PFSK-1 (cell line): ENCODE measurements at regions not wholly inside any gene's neighbourhood (a gene's known extent, or its start where the extent isn't known, plus 50 kb on each side); places are given as distances from the start of the nearest gene placed in this dataset.

ENCODE experiments used
- FOXP2 ChIP-seq: optimal IDR thresholded peaks from 2 replicates; pipeline ENCODE3; 2011; ENCODE audit warnings: borderline replicate concordance, control low read depth, inconsistent platforms; ENCODE audit not compliant: insufficient read depth; ENCODE audit errors: extremely low read length, extremely low read depth
- POLR2AphosphoS5 ChIP-seq: IDR thresholded peaks from 2 replicates; pipeline ENCODE4 v1.6.1; 2012; ENCODE audit warnings: low read depth, mild to moderate bottlenecking, control low read depth, low read length, moderate library complexity
- SIN3A ChIP-seq: IDR thresholded peaks from 2 replicates; pipeline ENCODE4 v1.6.1; 2012; ENCODE audit warnings: mild to moderate bottlenecking, low read length, moderate library complexity, borderline replicate concordance; ENCODE audit not compliant: insufficient read depth
- TAF1 ChIP-seq: IDR thresholded peaks from 2 replicates; pipeline ENCODE4 v1.6.1; 2012; ENCODE audit warnings: low read length, control low read depth, borderline replicate concordance; ENCODE audit not compliant: insufficient read depth
- TF ChIP-seq, protein P1 (sequence below), 2 experiments: IDR thresholded peaks; 2 replicates each; pipeline versions ENCODE4 v1.6.1 to v1.8.0; 2011 to 2012; ENCODE audit warnings: low read depth in 2 of 2, low read length in 2 of 2, control low read depth in 1 of 2, inconsistent platforms in 1 of 2, mild to moderate bottlenecking in 1 of 2, moderate library complexity in 1 of 2; ENCODE audit not compliant: insufficient read depth in 1 of 2

DNA sequence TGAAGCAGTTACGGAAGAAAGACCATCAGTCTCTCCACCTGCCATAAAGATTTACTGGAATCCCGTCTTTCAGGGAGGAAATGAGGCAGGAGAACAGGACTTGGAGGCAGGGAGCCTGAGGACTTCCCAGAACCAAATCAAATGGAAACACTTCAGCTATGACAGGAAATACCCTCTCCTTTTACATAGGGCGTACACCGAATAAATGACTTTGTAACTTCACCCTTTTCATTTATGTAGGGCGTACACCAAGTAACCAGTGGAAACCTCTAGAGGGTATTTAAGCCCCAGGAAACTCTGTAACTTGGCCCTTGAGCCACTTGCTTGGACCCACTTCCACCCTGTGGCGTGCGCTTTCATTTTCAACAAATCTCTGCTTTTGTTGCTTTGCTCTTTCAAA, 218.3 kb upstream of the SLC39A10 start:
- TF ChIP-seq POLR2AphosphoS5 (no peak), FOXP2 (no peak), TAF1 (no peak), SIN3A (no peak)
- TF ChIP-seq, protein P1, sequence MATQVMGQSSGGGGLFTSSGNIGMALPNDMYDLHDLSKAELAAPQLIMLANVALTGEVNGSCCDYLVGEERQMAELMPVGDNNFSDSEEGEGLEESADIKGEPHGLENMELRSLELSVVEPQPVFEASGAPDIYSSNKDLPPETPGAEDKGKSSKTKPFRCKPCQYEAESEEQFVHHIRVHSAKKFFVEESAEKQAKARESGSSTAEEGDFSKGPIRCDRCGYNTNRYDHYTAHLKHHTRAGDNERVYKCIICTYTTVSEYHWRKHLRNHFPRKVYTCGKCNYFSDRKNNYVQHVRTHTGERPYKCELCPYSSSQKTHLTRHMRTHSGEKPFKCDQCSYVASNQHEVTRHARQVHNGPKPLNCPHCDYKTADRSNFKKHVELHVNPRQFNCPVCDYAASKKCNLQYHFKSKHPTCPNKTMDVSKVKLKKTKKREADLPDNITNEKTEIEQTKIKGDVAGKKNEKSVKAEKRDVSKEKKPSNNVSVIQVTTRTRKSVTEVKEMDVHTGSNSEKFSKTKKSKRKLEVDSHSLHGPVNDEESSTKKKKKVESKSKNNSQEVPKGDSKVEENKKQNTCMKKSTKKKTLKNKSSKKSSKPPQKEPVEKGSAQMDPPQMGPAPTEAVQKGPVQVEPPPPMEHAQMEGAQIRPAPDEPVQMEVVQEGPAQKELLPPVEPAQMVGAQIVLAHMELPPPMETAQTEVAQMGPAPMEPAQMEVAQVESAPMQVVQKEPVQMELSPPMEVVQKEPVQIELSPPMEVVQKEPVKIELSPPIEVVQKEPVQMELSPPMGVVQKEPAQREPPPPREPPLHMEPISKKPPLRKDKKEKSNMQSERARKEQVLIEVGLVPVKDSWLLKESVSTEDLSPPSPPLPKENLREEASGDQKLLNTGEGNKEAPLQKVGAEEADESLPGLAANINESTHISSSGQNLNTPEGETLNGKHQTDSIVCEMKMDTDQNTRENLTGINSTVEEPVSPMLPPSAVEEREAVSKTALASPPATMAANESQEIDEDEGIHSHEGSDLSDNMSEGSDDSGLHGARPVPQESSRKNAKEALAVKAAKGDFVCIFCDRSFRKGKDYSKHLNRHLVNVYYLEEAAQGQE (IDR thresholded peaks at IDR 0.05; ENCODE audit: insufficient read depth in 1 of 2, low read depth in 2 of 2, low read length in 2 of 2), result no peak

DNA sequence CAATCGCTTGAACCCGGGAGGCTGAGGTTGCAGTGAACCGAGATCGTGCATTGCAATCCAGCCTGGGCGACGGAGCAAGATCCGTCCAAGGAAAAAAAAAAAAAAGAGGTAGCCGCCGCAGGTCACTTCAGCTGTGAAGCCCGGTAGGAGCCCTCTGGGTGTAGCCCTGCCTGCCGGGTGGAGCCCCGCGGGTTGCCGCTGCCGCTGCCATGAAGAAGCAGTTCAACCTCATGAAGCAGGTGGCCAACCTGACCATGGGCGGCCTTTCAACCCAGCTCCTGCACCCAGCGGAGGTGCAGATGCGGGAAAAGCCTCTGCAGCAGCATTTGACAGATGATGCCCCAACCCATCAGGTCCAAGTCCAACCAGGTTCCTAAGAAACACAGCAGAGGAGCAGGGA, 219.5 kb upstream of the SLC39A10 start:
- no peak for TF ChIP-seq POLR2AphosphoS5
- TF ChIP-seq, protein P1 (IDR thresholded peaks at IDR 0.05; ENCODE audit: insufficient read depth in 1 of 2, low read depth in 2 of 2, low read length in 2 of 2), result no peak
- no peak for TF ChIP-seq SIN3A
- no peak for TF ChIP-seq FOXP2
- no peak for TF ChIP-seq TAF1

DNA sequence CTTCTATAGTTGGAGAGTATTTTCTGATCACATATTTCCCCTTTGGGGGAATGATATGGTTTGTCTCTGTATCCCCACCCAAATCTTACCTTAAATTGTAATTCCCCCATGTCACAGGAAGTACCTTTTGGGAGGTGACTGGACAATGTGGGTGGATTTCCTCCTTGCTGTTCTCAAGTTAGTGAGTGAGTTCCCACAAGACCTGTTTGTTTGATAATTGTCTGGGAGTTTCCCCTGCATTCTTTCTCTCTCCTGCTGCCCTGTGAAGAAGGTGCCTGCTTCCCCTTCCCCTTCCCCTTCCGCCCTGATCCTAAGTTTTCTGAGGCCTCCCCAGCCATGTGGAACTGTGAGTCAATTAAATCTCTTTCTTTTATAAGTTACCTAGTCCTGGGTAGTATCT, 222.7 kb upstream of the SLC39A10 start:
- TF ChIP-seq POLR2AphosphoS5 (no peak), TAF1 (no peak), FOXP2 (no peak), SIN3A (no peak)
- TF ChIP-seq, protein P1 (IDR thresholded peaks at IDR 0.05; ENCODE audit: insufficient read depth in 1 of 2, low read depth in 2 of 2, low read length in 2 of 2), result no peak

DNA sequence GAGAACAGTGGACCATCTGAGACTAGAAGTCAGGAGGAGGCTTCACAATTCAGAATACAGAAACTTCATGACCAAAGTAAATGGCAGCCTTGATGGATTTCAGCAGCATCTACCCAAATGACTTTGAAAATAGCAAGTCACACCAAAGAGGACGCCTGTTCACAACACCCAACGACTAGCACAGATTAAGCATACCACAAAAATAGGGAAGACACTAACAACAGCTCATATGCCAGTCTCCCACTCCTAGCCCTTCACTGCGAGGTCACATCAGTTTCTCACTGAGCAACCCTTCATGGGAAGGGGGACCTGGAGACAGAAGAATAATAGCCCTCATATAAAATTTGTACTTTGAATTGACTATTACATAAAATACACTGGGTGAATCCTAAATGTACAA, 228.4 kb upstream of the SLC39A10 start:
- TF ChIP-seq, protein P1 (IDR thresholded peaks at IDR 0.05; ENCODE audit: insufficient read depth in 1 of 2, low read depth in 2 of 2, low read length in 2 of 2), result no peak
- TF ChIP-seq POLR2AphosphoS5, result no peak
- TF ChIP-seq FOXP2, result no peak
- no peak for TF ChIP-seq TAF1
- TF ChIP-seq SIN3A, result no peak

DNA sequence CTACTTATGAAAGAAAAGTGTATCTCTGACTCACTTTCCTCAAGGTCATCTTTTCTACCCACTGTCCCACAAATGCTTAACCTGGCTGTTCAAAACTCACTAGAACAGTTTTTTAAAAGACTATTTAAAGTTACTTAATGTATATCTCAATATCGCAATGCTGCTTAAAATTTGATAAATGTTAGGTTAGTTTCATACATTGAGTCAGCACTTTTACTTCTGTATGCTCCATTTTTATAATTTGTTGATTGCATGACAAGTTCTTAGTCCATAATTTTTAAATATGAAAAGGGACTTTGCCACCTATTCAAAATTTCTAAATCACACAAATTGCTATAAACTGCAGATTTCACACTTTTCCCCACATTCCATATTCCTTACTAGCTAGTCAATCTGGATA, 231.7 kb upstream of the SLC39A10 start:
- TF ChIP-seq FOXP2 (no peak), TAF1 (no peak), SIN3A (no peak)
- TF ChIP-seq, protein P1 (IDR thresholded peaks at IDR 0.05; ENCODE audit: insufficient read depth in 1 of 2, low read depth in 2 of 2, low read length in 2 of 2), result no peak
